Esophagus squamous epithelium (tissue), 4 donors: ENCODE measurements at regions not wholly inside any gene's neighbourhood (a gene's known extent, or its start where the extent isn't known, plus 50 kb on each side); places are given as distances from the start of the nearest gene placed in this dataset.

ENCODE experiments used
- POLR2A ChIP-seq, 4 donors: fragments of 450-650 bp; IDR thresholded peaks; one replicate each; pipeline ENCODE4 v1.6.1; 2017; ENCODE audit warnings: antibody characterized with exemption in 4 of 4, mild to moderate bottlenecking in 4 of 4, moderate library complexity in 3 of 4
- TF ChIP-seq, protein P1 (sequence below), 6 experiments: fragments of 450-650 bp in 4 of 6; fragments of 200-600 bp in 2 of 6; sonication (generic) in 2 of 6; IDR thresholded peaks; one replicate each; pipeline ENCODE4 v1.5.1; 2016 to 2019; ENCODE audit warnings: antibody characterized with exemption in 6 of 6, mild to moderate bottlenecking in 4 of 6, moderate library complexity in 4 of 6

- TF ChIP-seq POLR2A (IDR thresholded peaks at IDR 0.05): no peak
- TF ChIP-seq, protein P1, sequence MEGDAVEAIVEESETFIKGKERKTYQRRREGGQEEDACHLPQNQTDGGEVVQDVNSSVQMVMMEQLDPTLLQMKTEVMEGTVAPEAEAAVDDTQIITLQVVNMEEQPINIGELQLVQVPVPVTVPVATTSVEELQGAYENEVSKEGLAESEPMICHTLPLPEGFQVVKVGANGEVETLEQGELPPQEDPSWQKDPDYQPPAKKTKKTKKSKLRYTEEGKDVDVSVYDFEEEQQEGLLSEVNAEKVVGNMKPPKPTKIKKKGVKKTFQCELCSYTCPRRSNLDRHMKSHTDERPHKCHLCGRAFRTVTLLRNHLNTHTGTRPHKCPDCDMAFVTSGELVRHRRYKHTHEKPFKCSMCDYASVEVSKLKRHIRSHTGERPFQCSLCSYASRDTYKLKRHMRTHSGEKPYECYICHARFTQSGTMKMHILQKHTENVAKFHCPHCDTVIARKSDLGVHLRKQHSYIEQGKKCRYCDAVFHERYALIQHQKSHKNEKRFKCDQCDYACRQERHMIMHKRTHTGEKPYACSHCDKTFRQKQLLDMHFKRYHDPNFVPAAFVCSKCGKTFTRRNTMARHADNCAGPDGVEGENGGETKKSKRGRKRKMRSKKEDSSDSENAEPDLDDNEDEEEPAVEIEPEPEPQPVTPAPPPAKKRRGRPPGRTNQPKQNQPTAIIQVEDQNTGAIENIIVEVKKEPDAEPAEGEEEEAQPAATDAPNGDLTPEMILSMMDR (IDR thresholded peaks at IDR 0.05): no peak
These were observed 72.0 kb upstream of the FSHR start for GRCh38 chr2:49226360-49226759.
